K562 (cell line): ENCODE measurements at regions not wholly inside any gene's neighbourhood (a gene's known extent, or its start where the extent isn't known, plus 50 kb on each side); places are given as distances from the start of the nearest gene placed in this dataset.
A peak's percentile ranks its signal among the peaks of the same experiment; 100 is the strongest.
"Not testable (repeated sequence)": the region's sequence is repeated elsewhere in the genome, so short reads cannot be mapped to it uniquely, and the experiment has no call there.

Experiments
- ATAC-seq: fragments of 200-7000 bp; cut with Tn5 transposase; 3 replicates; pipeline ENCODE4 v1.9.1; 2020; ENCODE audit warnings: moderate library complexity
- BruUV-seq: library from RNA; stranded (reverse); fragments of 400-500 nt; replicated peaks from 2 replicates; lab custom pipeline; 2021; lab: Mats Ljungman, UMichigan
- CTCF ChIA-PET: fragments of 300-600 bp; formaldehyde crosslinking; extraction: SDS; loops from one replicate; lab custom pipeline; 2021; ENCODE audit warnings: low intra/inter-chr PET ratio; lab: Yijun Ruan, JAX
- POLR2A ChIA-PET: fragments of 300-600, 350-650 bp; sonication (Branson Sonifier 250); formaldehyde crosslinking; extraction: SDS; loops from one replicate; lab custom pipeline; 2021; ENCODE audit warnings: antibody characterized with exemption, inconsistent platforms; lab: Yijun Ruan, JAX
- DNase-seq, 4 experiments: peaks; one replicate each; pipeline versions ENCODE4 v3.0.0 to v3.0.0-alpha.2; 2011 to 2018; ENCODE audit warnings: low spot score in 3 of 4, mixed read lengths in 3 of 4; ENCODE audit errors: extremely low read depth in 1 of 4
- FAIRE-seq: peaks from 2 replicates; lab custom pipeline; 2011; peaks lifted over from hg19 to GRCh38; lab: Jason Lieb, UNC
- H2AFZ ChIP-seq: 2 replicates; pipeline ENCODE4 v1.6.0; 2011; ENCODE audit warnings: low read depth, low read length, control low read depth, inconsistent platforms
- H3K27ac ChIP-seq: fragments of 200-600 bp; 3 replicates; pipeline ENCODE4 v1.8.0; 2011; ENCODE audit warnings: low read depth, mild to moderate bottlenecking, control low read depth, inconsistent platforms, low read length, moderate library complexity, mixed read lengths; ENCODE audit errors: extremely low read depth
- H3K27me3 ChIP-seq, 2 experiments: fragments of 300-600 bp in 1 of 2; 2 replicates in 1 of 2; 3 replicates in 1 of 2; pipeline versions ENCODE4 v1.6.0 to v1.8.0; 2011; ENCODE audit warnings: inconsistent platforms in 2 of 2, low read length in 2 of 2, mild to moderate bottlenecking in 1 of 2, mixed read lengths in 1 of 2, moderate library complexity in 1 of 2; ENCODE audit not compliant: control insufficient read depth in 2 of 2, insufficient read depth in 2 of 2
- H3K36me3 ChIP-seq: fragments of 300-600 bp; 3 replicates; pipeline ENCODE4 v1.8.0; 2011; ENCODE audit warnings: mild to moderate bottlenecking, low read length, inconsistent platforms; ENCODE audit not compliant: control insufficient read depth, insufficient read depth
- H3K4me1 ChIP-seq, 2 experiments: fragments of 200-600 bp in 1 of 2; replicated peaks in 1 of 2; 2 replicates in 1 of 2; 3 replicates in 1 of 2; pipeline versions ENCODE4 v1.5.1 to v1.8.0; 2011; ENCODE audit warnings: inconsistent platforms in 2 of 2, low read length in 2 of 2, mild to moderate bottlenecking in 1 of 2, mixed read lengths in 1 of 2, moderate library complexity in 1 of 2; ENCODE audit not compliant: control insufficient read depth in 2 of 2, insufficient read depth in 2 of 2
- H3K4me2 ChIP-seq: 2 replicates; pipeline ENCODE4 v1.6.1; 2011; ENCODE audit warnings: low read length, control low read depth, inconsistent platforms, mixed read lengths; ENCODE audit not compliant: insufficient read depth
- H3K4me3 ChIP-seq: fragments of 200-600 bp; sonication (generic), shearing (Covaris generic); 2 replicates; pipeline ENCODE4 v1.5.1; 2016; ENCODE audit warnings: control low read depth, inconsistent platforms
- H3K79me2 ChIP-seq: fragments of 200-600 bp; 3 replicates; pipeline ENCODE4 v1.8.0; 2011; ENCODE audit warnings: low read length, inconsistent platforms; ENCODE audit not compliant: control insufficient read depth, insufficient read depth
- H3K9ac ChIP-seq, 2 experiments: 2 replicates each; pipeline versions ENCODE4 v1.6.0 to v1.6.1; 2011; ENCODE audit warnings: low read depth in 2 of 2, low read length in 2 of 2, control low read depth in 1 of 2, inconsistent platforms in 1 of 2, mild to moderate bottlenecking in 1 of 2, mixed read lengths in 1 of 2; ENCODE audit not compliant: insufficient read depth in 1 of 2
- H3K9me1 ChIP-seq: one replicate; pipeline ENCODE4 v1.6.0; 2011; ENCODE audit warnings: inconsistent platforms, mild to moderate bottlenecking, low read length, moderate library complexity; ENCODE audit not compliant: control insufficient read depth, insufficient read depth
- H3K9me3 ChIP-seq: replicated peaks from 2 replicates; pipeline ENCODE4 v1.5.1; 2011; ENCODE audit warnings: low read depth, low read length, inconsistent platforms; ENCODE audit not compliant: control insufficient read depth, insufficient read depth
- H4K20me1 ChIP-seq: replicated peaks from 2 replicates; pipeline ENCODE4 v1.6.1; 2011; ENCODE audit warnings: low read length, inconsistent platforms, mixed read lengths; ENCODE audit not compliant: control insufficient read depth, insufficient read depth
- ARID2 ChIP-seq: fragments of 450-650 bp; IDR thresholded peaks from 2 replicates; pipeline ENCODE4 v1.6.1; 2017; ENCODE audit warnings: antibody characterized with exemption, mild to moderate bottlenecking
- ZNF12 ChIP-seq: sonication (generic); formaldehyde crosslinking; IDR thresholded peaks from 2 replicates; pipeline ENCODE4 v1.4.0; 2020; ENCODE audit warnings: mild to moderate bottlenecking, missing genetic modification reagents
- WGBS: fragments of 100-300 bp; shearing (Covaris generic); methylation state at CpG from one replicate; pipeline ENCODE4 v1.1.6; 2016; ENCODE audit warnings: low coverage, mixed read lengths; ENCODE audit not compliant: insufficient coverage; ENCODE audit errors: missing lambda C conversion rate; 5-methylcytosine and 5-hydroxymethylcytosine counted together
- in situ Hi-C: fragments of 300-500 bp; cut with MboI; formaldehyde crosslinking; loops from 4 replicates; pipeline ENCODE4 v1.15.0; 2018; ENCODE audit warnings: inconsistent platforms, mixed read lengths
- intact Hi-C: fragments of 100-400 bp; cut with micrococcal nuclease; formaldehyde crosslinking; loops from 2 replicates; pipeline ENCODE4 v1.14.2; 2022
- TF ChIP-seq, protein P1 (sequence below): sonication (generic); formaldehyde crosslinking; IDR thresholded peaks from 2 replicates; pipeline ENCODE4 v1.8.1; 2022; ENCODE audit warnings: missing genetic modification reagents
- TF ChIP-seq, protein P2 (sequence below), 3 experiments: IDR thresholded peaks in 2 of 3; conservative IDR thresholded peaks in 1 of 3; 2 replicates each; pipeline ENCODE4 v1.5.1; 2011 to 2012; ENCODE audit warnings: low read length in 3 of 3, mild to moderate bottlenecking in 3 of 3, control low read depth in 2 of 3, improper control_type of control experiment in 1 of 3, inconsistent platforms in 1 of 3, low read depth in 1 of 3, mixed read lengths in 1 of 3, moderate library complexity in 1 of 3; ENCODE audit not compliant: insufficient read depth in 2 of 3

DNA sequence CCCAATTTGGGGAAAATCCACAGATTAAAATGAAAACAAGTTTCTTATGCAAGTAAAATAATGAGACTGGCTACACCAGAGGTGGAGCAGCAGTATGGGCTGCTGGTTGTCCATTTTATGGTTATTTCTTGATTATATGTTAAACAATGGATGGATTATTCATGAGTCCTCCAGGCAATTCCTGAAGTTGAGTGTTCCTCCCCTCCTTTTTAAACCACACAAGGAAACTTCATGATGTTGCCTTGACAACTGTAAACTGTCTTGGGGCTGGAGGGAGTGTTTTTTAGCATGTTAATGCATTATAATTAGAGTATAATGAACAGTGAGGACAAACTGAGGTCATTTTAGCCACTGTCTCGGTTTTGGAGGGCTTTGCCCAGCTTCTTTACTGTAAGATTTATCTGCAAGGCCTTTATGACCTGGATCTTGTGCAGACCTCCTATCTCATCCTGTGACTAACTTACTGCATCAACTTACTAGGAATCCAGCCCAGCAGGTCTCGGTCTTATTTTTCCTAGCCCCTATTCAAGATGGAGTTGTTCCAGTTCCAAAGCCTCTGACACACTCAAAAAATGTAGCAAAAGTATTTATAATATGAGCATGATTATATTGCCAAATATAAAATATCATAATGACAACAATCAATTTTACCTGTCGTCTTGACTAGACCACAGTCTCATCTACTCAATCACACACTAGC lies 534.0 kb downstream of the TMEM121 start (continued):
- TF ChIP-seq, protein P1, sequence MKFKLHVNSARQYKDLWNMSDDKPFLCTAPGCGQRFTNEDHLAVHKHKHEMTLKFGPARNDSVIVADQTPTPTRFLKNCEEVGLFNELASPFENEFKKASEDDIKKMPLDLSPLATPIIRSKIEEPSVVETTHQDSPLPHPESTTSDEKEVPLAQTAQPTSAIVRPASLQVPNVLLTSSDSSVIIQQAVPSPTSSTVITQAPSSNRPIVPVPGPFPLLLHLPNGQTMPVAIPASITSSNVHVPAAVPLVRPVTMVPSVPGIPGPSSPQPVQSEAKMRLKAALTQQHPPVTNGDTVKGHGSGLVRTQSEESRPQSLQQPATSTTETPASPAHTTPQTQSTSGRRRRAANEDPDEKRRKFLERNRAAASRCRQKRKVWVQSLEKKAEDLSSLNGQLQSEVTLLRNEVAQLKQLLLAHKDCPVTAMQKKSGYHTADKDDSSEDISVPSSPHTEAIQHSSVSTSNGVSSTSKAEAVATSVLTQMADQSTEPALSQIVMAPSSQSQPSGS (CRISPR knock-in tag) = no peak
- TF ChIP-seq ZNF12 (CRISPR knock-in tag) = no peak
- no peak for TF ChIP-seq ARID2

DNA sequence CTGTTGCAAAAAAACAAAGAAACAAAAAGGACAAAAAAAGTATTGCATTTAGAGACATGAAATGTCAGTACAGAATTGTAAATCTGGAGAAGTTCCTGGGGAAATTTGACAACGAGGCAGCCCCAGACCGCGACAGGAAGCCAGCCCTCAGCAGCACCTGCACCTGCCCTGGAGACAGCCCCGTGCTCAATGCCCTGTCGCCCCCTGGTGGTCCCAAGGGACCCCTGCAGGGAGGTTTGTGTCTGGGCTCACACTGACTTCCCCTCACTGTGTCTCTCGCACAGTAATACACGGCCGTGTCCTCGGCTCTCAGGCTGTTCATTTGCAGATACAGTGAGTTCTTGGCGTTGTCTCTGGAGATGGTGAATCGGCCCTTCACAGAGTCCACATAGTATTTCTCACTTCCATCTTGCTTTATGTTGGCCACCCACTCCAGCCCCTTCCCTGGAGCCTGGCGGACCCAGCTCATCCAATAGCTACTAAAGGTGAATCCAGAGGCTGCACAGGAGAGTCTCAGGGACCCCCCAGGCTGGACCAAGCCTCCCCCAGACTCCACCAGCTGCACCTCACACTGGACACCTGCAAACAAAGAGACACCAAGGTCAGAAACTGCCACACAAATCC lies 535.6 kb downstream of the TMEM121 start:
- TF ChIP-seq, protein P2, sequence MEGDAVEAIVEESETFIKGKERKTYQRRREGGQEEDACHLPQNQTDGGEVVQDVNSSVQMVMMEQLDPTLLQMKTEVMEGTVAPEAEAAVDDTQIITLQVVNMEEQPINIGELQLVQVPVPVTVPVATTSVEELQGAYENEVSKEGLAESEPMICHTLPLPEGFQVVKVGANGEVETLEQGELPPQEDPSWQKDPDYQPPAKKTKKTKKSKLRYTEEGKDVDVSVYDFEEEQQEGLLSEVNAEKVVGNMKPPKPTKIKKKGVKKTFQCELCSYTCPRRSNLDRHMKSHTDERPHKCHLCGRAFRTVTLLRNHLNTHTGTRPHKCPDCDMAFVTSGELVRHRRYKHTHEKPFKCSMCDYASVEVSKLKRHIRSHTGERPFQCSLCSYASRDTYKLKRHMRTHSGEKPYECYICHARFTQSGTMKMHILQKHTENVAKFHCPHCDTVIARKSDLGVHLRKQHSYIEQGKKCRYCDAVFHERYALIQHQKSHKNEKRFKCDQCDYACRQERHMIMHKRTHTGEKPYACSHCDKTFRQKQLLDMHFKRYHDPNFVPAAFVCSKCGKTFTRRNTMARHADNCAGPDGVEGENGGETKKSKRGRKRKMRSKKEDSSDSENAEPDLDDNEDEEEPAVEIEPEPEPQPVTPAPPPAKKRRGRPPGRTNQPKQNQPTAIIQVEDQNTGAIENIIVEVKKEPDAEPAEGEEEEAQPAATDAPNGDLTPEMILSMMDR (IDR thresholded peaks at IDR 0.05 in 2 of 3, conservative IDR thresholded peaks at IDR 0.05 in 1 of 3; ENCODE audit: insufficient read depth in 2 of 3, low read depth in 1 of 3, low read length in 3 of 3) = peak in 1 of 3 experiments; percentile 42; a peak in 2 of 6 replicates
- WGBS = 1% methylated on average over 7 of the region's 12 CpGs
- in situ Hi-C loops, H3K79me2 ChIP-seq, H3K4me3 ChIP-seq, H3K27ac ChIP-seq, H3K4me1 ChIP-seq, CTCF ChIA-PET, POLR2A ChIA-PET, H3K4me2 ChIP-seq, H3K9me3 ChIP-seq, FAIRE-seq, H2AFZ ChIP-seq, H4K20me1 ChIP-seq, H3K9ac ChIP-seq, H3K36me3 ChIP-seq, BruUV-seq, intact Hi-C loops, H3K27me3 ChIP-seq, H3K9me1 ChIP-seq: not testable (repeated sequence)
- DNase-seq (peak in 3 of 4 experiments; percentile 16 to 31 (median 22)), ATAC-seq (peak; percentile 74; the same call in 2 of the 3 replicates)
